ENCODE measurements at regions not wholly inside any gene's neighbourhood (a gene's known extent, or its start where the extent isn't known, plus 50 kb on each side); places are given as distances from the start of the nearest gene placed in this dataset.

DNA sequence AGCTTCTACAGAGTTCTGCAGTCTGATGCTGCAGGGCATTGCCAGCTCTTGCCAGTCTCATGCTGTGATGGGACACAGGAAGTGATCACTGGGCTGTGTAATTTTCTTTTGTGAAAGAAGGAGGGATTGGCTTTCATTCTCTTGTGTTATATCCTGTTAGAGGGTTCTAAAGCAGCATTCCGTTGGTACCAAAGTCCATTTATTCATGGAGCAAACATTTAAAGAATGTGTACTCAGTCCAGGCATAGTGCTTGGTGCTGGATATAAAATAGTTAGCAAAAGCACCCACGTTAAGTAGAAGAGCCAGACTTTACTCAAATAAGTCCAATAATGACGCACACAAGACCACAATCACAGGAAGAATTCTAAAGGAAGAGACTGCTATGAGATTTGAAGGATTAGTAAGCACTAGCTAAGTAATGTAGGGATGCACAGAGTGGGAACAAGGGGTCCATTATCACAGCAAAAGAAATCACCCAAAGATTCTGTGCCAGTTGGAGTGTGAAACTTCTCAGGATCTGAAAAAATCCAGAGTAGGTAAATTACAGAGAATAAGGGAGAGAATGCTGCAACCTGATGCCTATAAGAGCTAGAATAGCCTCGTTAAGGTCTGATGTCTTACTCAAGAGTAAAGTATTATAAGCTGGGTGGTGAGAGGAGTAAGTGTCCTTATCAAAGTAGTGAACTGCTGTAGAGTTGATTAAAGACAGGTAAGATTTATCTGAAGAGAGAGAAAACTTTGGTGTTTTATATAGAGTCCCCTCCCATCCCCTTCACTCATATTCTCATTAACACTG, 728.3 kb downstream of the METTL15 start:
- DNase-seq, result no peak
- no peak overlapping the region for H3K4me3 ChIP-seq (ENCODE audit: low read depth, low read length)
- H3K27ac ChIP-seq, result no peak overlapping the region
- TF ChIP-seq, protein P1, sequence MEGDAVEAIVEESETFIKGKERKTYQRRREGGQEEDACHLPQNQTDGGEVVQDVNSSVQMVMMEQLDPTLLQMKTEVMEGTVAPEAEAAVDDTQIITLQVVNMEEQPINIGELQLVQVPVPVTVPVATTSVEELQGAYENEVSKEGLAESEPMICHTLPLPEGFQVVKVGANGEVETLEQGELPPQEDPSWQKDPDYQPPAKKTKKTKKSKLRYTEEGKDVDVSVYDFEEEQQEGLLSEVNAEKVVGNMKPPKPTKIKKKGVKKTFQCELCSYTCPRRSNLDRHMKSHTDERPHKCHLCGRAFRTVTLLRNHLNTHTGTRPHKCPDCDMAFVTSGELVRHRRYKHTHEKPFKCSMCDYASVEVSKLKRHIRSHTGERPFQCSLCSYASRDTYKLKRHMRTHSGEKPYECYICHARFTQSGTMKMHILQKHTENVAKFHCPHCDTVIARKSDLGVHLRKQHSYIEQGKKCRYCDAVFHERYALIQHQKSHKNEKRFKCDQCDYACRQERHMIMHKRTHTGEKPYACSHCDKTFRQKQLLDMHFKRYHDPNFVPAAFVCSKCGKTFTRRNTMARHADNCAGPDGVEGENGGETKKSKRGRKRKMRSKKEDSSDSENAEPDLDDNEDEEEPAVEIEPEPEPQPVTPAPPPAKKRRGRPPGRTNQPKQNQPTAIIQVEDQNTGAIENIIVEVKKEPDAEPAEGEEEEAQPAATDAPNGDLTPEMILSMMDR (IDR thresholded peaks at IDR 0.05; ENCODE audit: low read depth, low read length), result no peak
- no peaks in the 10 kb centered on the region for H3K36me3 ChIP-seq
- H3K9me3 ChIP-seq (ENCODE audit: severe bottlenecking), result no peaks in the 10 kb centered on the region
- H3K27me3 ChIP-seq (ENCODE audit: insufficient read depth, low read depth, severe bottlenecking), result no peaks in the 10 kb centered on the region

DNA sequence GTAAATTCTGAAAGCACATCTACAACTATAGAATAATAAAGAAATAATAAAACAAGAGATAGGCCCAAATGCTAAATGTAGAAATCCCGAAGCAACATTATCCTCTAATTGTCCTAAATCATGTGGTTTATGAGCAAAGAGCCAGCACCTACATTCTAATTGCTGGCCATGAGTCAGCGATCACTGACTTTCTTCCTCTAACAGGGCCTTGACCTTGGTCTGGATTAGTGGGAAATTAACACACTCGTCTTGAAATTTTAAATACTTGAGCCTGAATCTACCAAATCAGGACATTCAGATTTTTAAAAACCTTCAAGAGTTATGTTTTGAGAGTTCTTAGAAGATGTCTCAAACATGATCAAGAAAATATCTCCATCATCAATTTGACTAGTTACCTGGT, 727.6 kb downstream of the METTL15 start:
- H3K9me3 ChIP-seq (ENCODE audit: severe bottlenecking), result no peaks in the 10 kb centered on the region
- no peaks in the 10 kb centered on the region for H3K36me3 ChIP-seq
- no peak overlapping the region for H3K4me3 ChIP-seq (ENCODE audit: low read depth, low read length)
- no peak for DNase-seq
- TF ChIP-seq, protein P1 (IDR thresholded peaks at IDR 0.05; ENCODE audit: low read depth, low read length), result no peak
- H3K27ac ChIP-seq, result no peak overlapping the region
- H3K27me3 ChIP-seq (ENCODE audit: insufficient read depth, low read depth, severe bottlenecking), result no peaks in the 10 kb centered on the region

DNA sequence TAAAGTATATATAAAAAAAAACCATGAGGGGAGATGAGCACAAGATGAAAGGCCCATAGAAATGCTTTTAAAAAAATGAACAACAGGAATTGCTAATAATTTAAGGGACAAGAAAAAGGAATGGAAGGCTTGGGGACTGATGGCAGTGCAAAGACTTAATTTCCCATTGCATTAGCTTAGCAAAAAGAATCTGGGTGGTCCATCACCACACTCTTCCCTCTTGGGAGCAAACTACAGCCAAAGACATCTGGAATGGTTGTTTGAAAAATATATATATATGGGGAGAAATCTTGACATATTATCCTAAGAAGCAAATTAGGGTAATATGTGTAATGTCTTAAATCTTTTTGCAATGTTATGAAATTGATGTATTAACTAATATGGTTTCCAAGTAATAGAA, 727.1 kb downstream of the METTL15 start:
- DNase-seq, result no peak
- TF ChIP-seq, protein P1 (IDR thresholded peaks at IDR 0.05; ENCODE audit: low read depth, low read length), result no peak
- no peaks in the 10 kb centered on the region for H3K9me3 ChIP-seq (ENCODE audit: severe bottlenecking)
- H3K27ac ChIP-seq, result no peak overlapping the region
- H3K36me3 ChIP-seq, result no peaks in the 10 kb centered on the region
- no peak overlapping the region for H3K4me3 ChIP-seq (ENCODE audit: low read depth, low read length)
- H3K27me3 ChIP-seq (ENCODE audit: insufficient read depth, low read depth, severe bottlenecking), result no peaks in the 10 kb centered on the region

DNA sequence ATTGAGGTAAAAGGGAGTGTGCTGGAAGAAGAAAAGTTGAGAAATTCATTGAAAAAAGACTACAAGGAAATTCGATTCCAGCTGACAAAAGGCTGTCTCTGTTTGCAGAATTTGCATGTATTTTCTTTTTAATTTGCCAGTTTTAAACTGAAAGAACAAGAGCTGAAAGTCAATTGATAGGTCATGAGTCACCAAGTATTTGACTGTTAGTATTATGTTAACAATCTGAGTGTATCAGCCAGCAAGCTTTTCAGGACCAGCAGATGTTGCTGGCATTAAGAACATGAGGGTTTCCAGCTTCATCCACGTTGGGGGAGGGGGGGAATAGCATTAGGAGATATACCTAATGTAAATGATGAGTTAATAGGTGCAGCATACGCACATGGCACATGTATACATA, 726.7 kb downstream of the METTL15 start:
- peak; percentile 73 for DNase-seq
- no peaks in the 10 kb centered on the region for H3K27me3 ChIP-seq (ENCODE audit: insufficient read depth, low read depth, severe bottlenecking)
- H3K9me3 ChIP-seq (ENCODE audit: severe bottlenecking), result no peaks in the 10 kb centered on the region
- H3K36me3 ChIP-seq, result no peaks in the 10 kb centered on the region
- no peak overlapping the region for H3K4me3 ChIP-seq (ENCODE audit: low read depth, low read length)
- TF ChIP-seq, protein P1 (IDR thresholded peaks at IDR 0.05; ENCODE audit: low read depth, low read length), result no peak
- H3K27ac ChIP-seq, result peak overlapping the region; percentile 45

DNA sequence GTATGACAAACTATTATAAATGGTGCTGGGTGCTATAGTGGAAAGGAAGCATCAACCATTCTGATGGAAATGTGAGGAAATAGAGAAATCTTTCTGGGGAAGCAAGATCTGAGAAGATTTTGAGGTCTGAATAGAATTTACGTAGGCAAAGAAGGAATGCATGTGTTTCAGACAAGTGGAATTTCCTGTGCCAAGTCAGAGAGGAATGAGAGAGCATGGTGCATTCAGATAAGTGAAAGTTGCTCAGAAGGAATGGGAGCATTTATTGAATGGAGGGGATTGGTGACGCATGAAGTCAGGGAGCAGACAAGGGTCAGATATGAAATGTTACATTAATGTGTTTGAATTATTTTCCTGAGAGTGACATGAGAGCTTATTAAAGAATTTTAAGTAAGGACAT, 725.5 kb downstream of the METTL15 start:
- DNase-seq, result no peak
- Histone ChIP-seq H3K9me3 (ENCODE audit: severe bottlenecking) (no peaks in the 10 kb centered on the region), H3K27ac (no peak overlapping the region), H3K36me3 (no peaks in the 10 kb centered on the region), H3K27me3 (ENCODE audit: insufficient read depth, low read depth, severe bottlenecking) (no peaks in the 10 kb centered on the region), H3K4me3 (ENCODE audit: low read depth, low read length) (no peak overlapping the region)
- TF ChIP-seq, protein P1 (IDR thresholded peaks at IDR 0.05; ENCODE audit: low read depth, low read length), result no peak

DNA sequence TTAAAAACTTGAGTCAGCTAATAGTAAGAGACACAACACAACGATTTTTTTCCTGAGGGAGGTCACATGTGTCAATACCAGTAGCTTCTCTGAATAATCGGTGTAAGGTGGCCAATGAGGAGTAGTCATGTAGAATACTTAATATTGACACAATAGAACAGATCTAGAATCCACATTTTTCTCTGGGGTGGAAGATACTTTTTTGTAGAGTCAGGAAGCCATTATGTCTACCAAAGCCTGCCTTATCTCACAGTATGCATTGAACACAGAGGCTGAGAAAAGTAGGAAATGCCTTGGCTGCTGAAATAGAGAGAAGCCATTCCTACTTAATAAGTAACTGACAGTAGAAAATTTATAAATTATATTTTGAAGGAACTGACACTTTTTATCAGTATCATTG, 725.0 kb downstream of the METTL15 start:
- no peak overlapping the region for H3K27ac ChIP-seq
- H3K27me3 ChIP-seq (ENCODE audit: insufficient read depth, low read depth, severe bottlenecking), result no peaks in the 10 kb centered on the region
- H3K9me3 ChIP-seq (ENCODE audit: severe bottlenecking), result no peaks in the 10 kb centered on the region
- no peak for DNase-seq
- no peaks in the 10 kb centered on the region for H3K36me3 ChIP-seq
- H3K4me3 ChIP-seq (ENCODE audit: low read depth, low read length), result no peak overlapping the region
- TF ChIP-seq, protein P1 (IDR thresholded peaks at IDR 0.05; ENCODE audit: low read depth, low read length), result no peak
